Astrocyte (in vitro differentiated cells and primary cell): ENCODE measurements at regions not wholly inside any gene's neighbourhood (a gene's known extent, or its start where the extent isn't known, plus 50 kb on each side); places are given as distances from the start of the nearest gene placed in this dataset.

Source experiments
- DNase-seq: peaks from one replicate; pipeline ENCODE4 v3.0.0-alpha.2; 2010; ENCODE audit warnings: low read depth
- FAIRE-seq: peaks from 2 replicates; lab custom pipeline; 2011; peaks lifted over from hg19 to GRCh38; lab: Jason Lieb, UNC
- H2AFZ ChIP-seq: 2 replicates; pipeline ENCODE4 v1.6.0; 2012; ENCODE audit warnings: low read depth, low read length, inconsistent platforms
- H3K27ac ChIP-seq: 2 replicates; pipeline ENCODE4 v1.5.1; 2011; ENCODE audit warnings: low read depth, low read length, inconsistent platforms
- H3K27me3 ChIP-seq: 2 replicates; pipeline ENCODE4 v1.6.0; 2011; ENCODE audit warnings: low read length, inconsistent platforms; ENCODE audit not compliant: insufficient read depth
- H3K36me3 ChIP-seq: 2 replicates; pipeline ENCODE4 v1.5.1; 2011; ENCODE audit warnings: low read length, inconsistent platforms; ENCODE audit not compliant: insufficient read depth
- H3K4me1 ChIP-seq: 2 replicates; pipeline ENCODE4 v1.5.1; 2011; ENCODE audit warnings: low read length, inconsistent platforms; ENCODE audit not compliant: insufficient read depth
- H3K4me2 ChIP-seq: 2 replicates; pipeline ENCODE4 v1.6.0; 2012; ENCODE audit warnings: low read length, inconsistent platforms
- H3K4me3 ChIP-seq: 2 replicates; pipeline ENCODE4 v1.5.1; 2011; ENCODE audit warnings: low read depth, mild to moderate bottlenecking, low read length, inconsistent platforms; ENCODE audit not compliant: insufficient read depth
- H3K79me2 ChIP-seq: 2 replicates; pipeline ENCODE4 v1.6.0; 2012; ENCODE audit warnings: mild to moderate bottlenecking, low read length, inconsistent platforms; ENCODE audit not compliant: insufficient read depth
- H3K9ac ChIP-seq: 2 replicates; pipeline ENCODE4 v1.6.0; 2012; ENCODE audit warnings: mild to moderate bottlenecking, low read length, inconsistent platforms
- H3K9me3 ChIP-seq: 2 replicates; pipeline ENCODE4 v1.5.1; 2012; ENCODE audit warnings: low read depth, mild to moderate bottlenecking, low read length, inconsistent platforms; ENCODE audit not compliant: insufficient read depth
- H4K20me1 ChIP-seq: 2 replicates; pipeline ENCODE4 v1.6.0; 2012; ENCODE audit warnings: low read length, inconsistent platforms; ENCODE audit not compliant: insufficient read depth
- H3K27ac Mint-ChIP-seq: one replicate; pipeline ENCODE4 v1.8.0; 2021; ENCODE audit warnings: mild to moderate bottlenecking, mixed read lengths; ENCODE audit not compliant: unreplicated experiment
- H3K27me3 Mint-ChIP-seq: one replicate; pipeline ENCODE4 v1.8.0; 2021; ENCODE audit warnings: low read depth, mixed read lengths; ENCODE audit not compliant: unreplicated experiment
- H3K36me3 Mint-ChIP-seq: one replicate; pipeline ENCODE4 v1.8.0; 2021; ENCODE audit warnings: low read depth, mixed read lengths; ENCODE audit not compliant: unreplicated experiment
- H3K4me1 Mint-ChIP-seq: one replicate; pipeline ENCODE4 v1.8.0; 2021; ENCODE audit warnings: low read depth, mixed read lengths; ENCODE audit not compliant: unreplicated experiment
- H3K4me3 Mint-ChIP-seq: one replicate; pipeline ENCODE4 v1.8.0; 2021; ENCODE audit warnings: mild to moderate bottlenecking, moderate library complexity, mixed read lengths; ENCODE audit not compliant: unreplicated experiment
- H3K9me3 Mint-ChIP-seq: one replicate; pipeline ENCODE4 v1.8.0; 2021; ENCODE audit warnings: mild to moderate bottlenecking, mixed read lengths; ENCODE audit not compliant: unreplicated experiment
- CTCF ChIP-seq: IDR thresholded peaks from 2 replicates; pipeline ENCODE4 v1.5.1; 2011; ENCODE audit warnings: low read depth, mild to moderate bottlenecking, inconsistent platforms, low read length, moderate library complexity; ENCODE audit not compliant: insufficient read depth
- EZH2 ChIP-seq: IDR thresholded peaks from 2 replicates; pipeline ENCODE4 v1.6.1; 2012; ENCODE audit warnings: mild to moderate bottlenecking, low read length, inconsistent platforms; ENCODE audit not compliant: insufficient read depth

- H3K79me2 ChIP-seq, result no peaks in the 10 kb centered on the region
- no peak overlapping the region for H2AFZ ChIP-seq
- H3K27me3 Mint-ChIP-seq, result peaks cover 24% of the 10 kb centered on the region
- no peaks in the 10 kb centered on the region for H4K20me1 ChIP-seq
- no peak overlapping the region for H3K4me2 ChIP-seq
- H3K9me3 ChIP-seq, result no peaks in the 10 kb centered on the region
- peaks cover 10% of the 10 kb centered on the region for H3K27me3 ChIP-seq
- H3K36me3 ChIP-seq, result no peaks in the 10 kb centered on the region
- no peaks in the 10 kb centered on the region for H3K4me1 ChIP-seq
- no peak for FAIRE-seq
- DNase-seq, result no peak
- H3K4me3 Mint-ChIP-seq, result no peak overlapping the region
- no peaks in the 10 kb centered on the region for H3K36me3 Mint-ChIP-seq
- H3K9me3 Mint-ChIP-seq, result peaks cover 6% of the 10 kb centered on the region
- TF ChIP-seq CTCF (no peak), EZH2 (no peak)
- no peak overlapping the region for H3K9ac ChIP-seq
- no peak overlapping the region for H3K27ac Mint-ChIP-seq
- no peak overlapping the region for H3K4me3 ChIP-seq
- H3K27ac ChIP-seq, result no peak overlapping the region
- H3K4me1 Mint-ChIP-seq, result peaks cover 10% of the 10 kb centered on the region
Observed at GRCh38 chr11:116162086-116162885, 610.5 kb downstream of the BUD13 start.

GRCh38 chr11:116148645-116149044 lies 624.1 kb downstream of the BUD13 start:
- no peaks in the 10 kb centered on the region for H3K27me3 ChIP-seq
- H3K4me3 Mint-ChIP-seq, result no peak overlapping the region
- H3K4me2 ChIP-seq, result no peak overlapping the region
- H3K36me3 Mint-ChIP-seq, result no peaks in the 10 kb centered on the region
- no peak overlapping the region for H3K27ac Mint-ChIP-seq
- peaks cover 6% of the 10 kb centered on the region for H3K27me3 Mint-ChIP-seq
- H3K4me3 ChIP-seq, result no peak overlapping the region
- H3K27ac ChIP-seq, result no peak overlapping the region
- no peak overlapping the region for H3K9ac ChIP-seq
- no peaks in the 10 kb centered on the region for H3K4me1 Mint-ChIP-seq
- DNase-seq (no peak), FAIRE-seq (no peak)
- H2AFZ ChIP-seq, result no peak overlapping the region
- H4K20me1 ChIP-seq, result no peaks in the 10 kb centered on the region
- no peaks in the 10 kb centered on the region for H3K79me2 ChIP-seq
- H3K9me3 ChIP-seq, result no peaks in the 10 kb centered on the region
- TF ChIP-seq CTCF (no peak), EZH2 (no peak)
- H3K9me3 Mint-ChIP-seq, result peaks cover 6% of the 10 kb centered on the region
- H3K36me3 ChIP-seq, result no peaks in the 10 kb centered on the region
- no peaks in the 10 kb centered on the region for H3K4me1 ChIP-seq

GRCh38 chr11:116148056-116148455 lies 624.7 kb downstream of the BUD13 start:
- no peak for DNase-seq
- no peaks in the 10 kb centered on the region for H3K4me1 ChIP-seq
- H3K4me2 ChIP-seq, result no peak overlapping the region
- TF ChIP-seq EZH2 (no peak), CTCF (no peak)
- no peaks in the 10 kb centered on the region for H4K20me1 ChIP-seq
- Mint-ChIP-seq H3K4me3 (no peak overlapping the region), H3K27ac (no peak overlapping the region), H3K9me3 (peaks cover 6% of the 10 kb centered on the region), H3K4me1 (no peaks in the 10 kb centered on the region), H3K27me3 (peaks cover 6% of the 10 kb centered on the region), H3K36me3 (no peaks in the 10 kb centered on the region)
- no peaks in the 10 kb centered on the region for H3K36me3 ChIP-seq
- no peak overlapping the region for H2AFZ ChIP-seq
- no peaks in the 10 kb centered on the region for H3K27me3 ChIP-seq
- no peak for FAIRE-seq
- no peak overlapping the region for H3K9ac ChIP-seq
- no peaks in the 10 kb centered on the region for H3K79me2 ChIP-seq
- H3K9me3 ChIP-seq, result no peaks in the 10 kb centered on the region
- H3K27ac ChIP-seq, result no peak overlapping the region
- H3K4me3 ChIP-seq, result no peak overlapping the region
